ENCODE measurements at regions not wholly inside any gene's neighbourhood (a gene's known extent, or its start where the extent isn't known, plus 50 kb on each side); places are given as distances from the start of the nearest gene placed in this dataset.

DNA sequence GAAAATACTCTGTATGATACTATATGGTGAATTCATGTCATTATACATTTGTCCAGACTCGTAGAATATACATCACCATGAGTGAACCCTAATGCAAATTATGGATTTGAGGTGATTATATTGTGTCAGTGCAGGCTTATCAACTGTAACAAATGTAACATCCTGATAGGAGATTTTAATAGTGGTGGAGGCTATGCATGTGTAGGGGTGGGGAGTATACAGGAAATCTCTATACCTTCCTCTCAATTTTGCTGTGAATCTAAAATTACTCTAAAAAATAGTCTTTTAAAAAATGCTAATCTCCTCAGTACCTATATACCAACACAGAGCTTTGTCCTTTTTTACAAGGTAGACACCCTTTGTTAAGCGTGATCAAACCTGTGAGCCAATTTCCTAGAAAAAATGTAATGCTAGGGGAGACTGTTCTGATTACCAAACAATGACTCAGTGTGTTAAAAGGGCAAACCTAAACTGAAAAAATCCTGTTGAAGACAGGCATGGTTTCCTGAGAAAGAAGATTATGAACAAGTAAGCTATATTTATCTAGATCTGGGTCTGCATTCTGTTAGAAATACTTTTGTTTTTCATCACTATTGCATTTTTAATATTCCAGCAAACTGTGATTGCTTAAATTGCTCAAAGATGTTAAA lies 170.9 kb downstream of the DUSP6 start:
- no peak for DNase-seq

DNA sequence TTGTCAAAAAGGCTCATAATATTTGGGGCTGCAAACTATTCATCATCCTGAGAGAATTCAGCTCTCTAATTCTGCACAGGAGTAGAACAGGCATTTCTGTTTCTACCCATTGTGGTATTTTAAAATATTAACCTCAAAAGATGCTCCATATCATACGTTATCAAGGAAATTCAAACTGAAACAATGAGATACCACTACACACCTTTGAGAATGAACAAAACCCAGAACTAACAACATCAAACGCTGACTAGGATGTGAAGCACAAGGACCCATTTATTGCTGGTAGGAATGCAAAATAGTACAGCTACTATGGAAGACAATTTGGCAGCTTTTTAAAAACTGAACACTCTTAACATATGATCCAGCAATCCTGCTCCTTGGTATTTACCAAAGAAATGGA lies 171.8 kb downstream of the DUSP6 start:
- DNase-seq: no peak

DNA sequence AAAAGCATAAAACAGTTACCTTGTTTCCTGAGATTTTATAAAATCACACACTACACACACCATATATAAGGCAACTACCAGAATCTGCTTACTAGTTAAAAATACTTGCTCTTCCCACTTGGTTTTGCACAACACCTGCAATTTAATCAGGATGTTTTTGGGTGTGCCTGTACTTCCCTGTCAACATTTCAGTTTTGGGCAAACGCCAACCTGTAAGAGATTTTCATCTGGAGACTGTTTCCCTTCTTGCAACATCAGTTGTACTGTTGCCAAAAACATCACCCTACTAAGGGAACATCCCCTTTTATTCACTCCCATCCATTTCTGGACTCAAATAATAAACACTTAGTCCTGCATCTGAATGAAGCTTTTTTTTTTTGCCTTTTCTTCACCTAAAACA lies 172.3 kb downstream of the DUSP6 start:
- DNase-seq: no peak

DNA sequence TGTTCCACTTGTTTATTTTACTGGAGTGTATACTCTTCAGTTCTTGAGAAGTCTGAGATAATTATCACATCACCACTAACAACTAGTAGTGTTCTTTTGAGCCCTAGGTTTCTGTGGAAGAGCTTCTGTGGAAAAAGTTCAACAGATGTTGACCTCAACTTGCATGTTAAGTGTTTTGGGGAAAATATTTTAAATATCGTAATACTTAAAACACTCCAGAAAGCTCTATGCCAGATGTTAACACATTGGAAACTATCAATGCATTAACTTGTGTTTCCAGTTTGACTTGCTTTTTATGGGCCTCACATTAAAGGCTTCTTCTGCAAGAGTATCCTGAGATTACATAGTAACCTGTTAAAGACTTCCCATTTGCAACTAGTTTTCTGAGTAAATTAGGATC lies 173.1 kb downstream of the DUSP6 start:
- DNase-seq: no peak

DNA sequence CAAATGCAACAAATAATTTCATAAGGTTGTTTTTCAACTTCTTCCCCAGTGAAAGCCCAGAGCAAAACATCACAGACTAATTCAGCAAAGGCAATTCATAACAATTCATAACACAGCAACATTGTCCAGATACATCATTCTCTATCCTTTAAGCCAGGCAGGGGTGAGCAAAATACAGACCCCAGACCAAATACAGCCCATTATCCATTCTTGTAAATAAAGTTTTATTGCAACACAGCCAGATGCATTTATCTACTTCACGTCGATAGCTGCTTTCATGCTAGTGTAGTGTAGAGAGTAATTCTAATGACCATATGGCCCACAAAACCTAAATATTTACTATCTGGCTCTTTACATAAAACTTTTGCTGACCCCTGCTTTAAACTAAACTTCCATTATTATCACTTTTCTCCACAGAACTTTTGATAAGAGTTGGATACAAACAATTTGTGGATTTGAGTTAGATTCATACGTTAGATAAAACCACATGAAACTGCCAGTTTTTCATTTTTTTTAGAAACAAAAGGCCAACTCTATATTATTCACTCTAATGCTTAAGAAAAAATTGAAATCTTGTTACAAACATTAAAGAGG lies 174.4 kb downstream of the DUSP6 start:
- DNase-seq: no peak

DNA sequence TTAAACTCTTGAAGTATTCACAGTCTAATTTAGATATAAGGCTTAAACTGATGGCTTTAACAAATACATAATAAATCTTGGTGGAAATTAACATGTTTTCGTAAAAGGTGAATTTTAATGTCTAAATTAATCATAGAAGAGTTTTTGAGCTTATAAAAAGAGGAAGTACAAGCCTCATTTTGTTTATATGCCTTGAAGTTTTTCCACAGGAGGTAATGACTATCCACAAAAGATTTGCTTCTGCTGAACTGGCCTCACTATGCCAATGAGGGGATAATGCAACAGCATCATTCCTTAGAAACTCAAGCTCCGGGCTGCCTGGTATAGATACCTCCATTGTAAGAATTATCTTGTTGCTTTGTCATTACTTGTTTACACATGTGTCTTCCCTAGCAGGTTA lies 175.6 kb downstream of the DUSP6 start:
- DNase-seq: no peak

DNA sequence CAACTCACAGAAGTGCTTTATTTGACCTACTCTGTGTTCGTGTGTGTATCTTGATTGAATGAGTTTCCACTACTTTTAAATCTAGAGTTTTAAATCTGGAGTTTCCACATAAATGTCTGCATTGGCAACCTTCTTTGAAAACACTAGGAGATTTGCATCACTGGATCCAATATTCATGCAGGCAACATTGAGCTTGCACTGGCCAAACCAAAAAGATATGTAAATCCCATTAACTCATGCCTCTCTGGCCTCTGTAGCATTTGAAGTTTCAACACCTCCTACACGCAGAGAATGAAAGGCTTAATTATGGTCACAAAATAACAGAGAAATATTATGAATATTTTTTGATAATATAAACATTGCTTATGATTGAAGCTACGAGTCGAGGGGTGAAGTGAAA lies 178.6 kb downstream of the DUSP6 start:
- DNase-seq: no peak

DNA sequence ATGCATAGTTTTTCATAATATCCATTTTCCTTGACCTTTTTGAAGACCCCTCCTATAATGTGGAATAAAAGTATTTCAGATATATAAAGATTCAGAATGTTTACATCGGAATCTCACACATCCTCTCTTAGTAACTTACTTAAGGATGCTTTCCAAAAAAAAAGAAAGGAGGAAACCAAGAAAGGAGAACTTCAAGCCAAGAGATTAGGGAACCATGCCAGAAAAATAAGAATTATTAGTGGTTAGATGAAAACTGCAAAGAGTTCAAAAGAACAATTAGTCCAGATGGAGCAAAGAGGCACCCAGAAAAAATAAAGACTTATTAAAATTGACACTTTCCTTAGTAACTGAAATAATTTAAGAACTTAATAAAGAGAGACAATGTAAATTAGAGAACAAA lies 179.2 kb downstream of the DUSP6 start:
- no peak for DNase-seq

DNA sequence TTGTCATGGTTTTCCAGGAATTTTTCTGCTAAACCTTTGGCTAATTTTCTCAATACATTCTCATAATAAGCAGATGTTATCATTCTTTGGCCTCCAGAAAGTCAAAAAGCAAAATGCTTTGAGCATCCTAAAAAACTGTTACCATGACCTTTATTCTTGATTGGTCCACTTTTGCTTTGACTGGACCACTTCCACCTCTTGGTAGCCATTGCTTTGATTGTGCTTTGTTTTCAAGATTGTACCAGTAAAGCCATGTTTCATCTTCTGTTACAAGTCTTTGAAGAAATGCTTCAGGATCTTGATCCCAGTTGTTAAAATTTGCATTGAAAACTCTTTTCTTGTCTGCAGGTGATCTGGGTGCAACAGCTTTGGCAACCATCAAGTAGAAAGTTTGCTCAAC lies 180.1 kb downstream of the DUSP6 start:
- DNase-seq: no peak

DNA sequence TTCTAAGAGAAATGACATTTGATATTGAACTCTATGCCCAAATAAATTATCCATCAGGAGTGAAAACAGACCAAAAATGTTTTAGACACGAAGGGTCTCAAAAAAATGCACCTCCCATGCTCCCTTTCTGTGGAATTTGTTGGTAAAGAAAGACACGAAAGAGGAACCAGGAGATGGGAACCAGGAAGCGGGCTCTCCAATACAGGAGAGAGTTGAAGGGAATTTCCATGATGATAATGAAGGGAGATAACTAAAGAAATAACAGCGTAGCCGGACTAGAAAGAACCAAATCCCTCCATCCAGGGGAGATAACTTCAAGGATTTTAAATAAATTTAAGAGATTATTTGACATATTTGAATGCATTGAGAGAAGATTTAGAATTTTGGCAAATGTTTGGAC lies 183.0 kb downstream of the DUSP6 start:
- no peak for DNase-seq

DNA sequence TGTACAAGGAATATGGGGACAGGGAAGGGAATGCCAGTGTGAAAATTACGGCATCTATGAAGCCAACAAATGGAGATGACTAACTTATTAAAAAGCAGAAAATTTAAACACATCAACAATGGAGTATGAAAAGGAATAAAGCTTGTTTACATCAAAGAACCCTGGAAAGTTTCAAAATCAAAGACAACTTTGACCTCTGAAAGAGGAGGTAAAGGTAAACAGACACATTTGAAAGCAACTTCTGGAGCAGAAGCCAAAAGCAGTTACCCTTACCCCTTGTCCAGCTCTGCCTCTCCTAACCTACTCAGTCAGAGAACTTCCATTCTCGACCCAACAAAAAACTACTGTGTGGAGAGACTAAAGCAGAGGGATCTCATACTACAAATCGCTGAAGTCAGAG lies 184.3 kb downstream of the DUSP6 start:
- no peak for DNase-seq

DNA sequence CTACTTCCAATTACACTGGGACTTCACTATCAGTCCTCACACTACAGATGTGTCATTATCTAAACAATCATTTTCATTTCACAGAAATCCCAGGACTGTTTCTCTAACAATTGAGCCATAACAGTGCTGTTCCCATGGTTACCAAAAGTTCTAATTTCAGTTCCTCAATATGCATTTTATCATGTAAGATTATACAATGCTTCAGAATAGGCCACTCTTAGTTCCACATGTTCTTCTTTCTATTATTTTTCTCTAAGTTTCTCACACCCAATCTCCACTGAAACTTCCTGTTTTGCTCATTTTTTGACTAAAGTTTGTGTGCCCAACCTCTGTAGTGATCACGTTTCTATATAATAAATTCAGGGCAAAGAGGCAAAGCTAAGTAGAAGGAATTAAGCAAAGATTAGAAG lies 185.8 kb downstream of the DUSP6 start:
- no peak for DNase-seq

DNA sequence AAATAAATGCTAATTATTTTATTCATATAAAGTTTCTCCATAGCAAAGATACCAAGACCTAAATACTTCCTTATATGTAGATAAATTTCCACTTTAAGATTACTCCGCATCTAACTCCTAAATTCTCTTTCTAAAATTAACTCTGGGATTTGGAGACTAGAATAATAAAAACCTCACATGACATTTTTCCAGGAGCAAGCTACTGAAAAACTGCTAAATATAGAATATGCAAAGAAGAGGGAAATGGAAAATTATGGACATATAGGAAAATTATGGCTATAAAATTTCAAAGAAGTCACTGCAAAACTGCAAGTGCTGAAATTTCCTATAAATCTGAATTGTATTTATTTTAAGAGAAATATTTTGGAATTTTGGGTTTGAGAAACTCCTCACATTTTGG lies 186.2 kb downstream of the DUSP6 start:
- DNase-seq: no peak

DNA sequence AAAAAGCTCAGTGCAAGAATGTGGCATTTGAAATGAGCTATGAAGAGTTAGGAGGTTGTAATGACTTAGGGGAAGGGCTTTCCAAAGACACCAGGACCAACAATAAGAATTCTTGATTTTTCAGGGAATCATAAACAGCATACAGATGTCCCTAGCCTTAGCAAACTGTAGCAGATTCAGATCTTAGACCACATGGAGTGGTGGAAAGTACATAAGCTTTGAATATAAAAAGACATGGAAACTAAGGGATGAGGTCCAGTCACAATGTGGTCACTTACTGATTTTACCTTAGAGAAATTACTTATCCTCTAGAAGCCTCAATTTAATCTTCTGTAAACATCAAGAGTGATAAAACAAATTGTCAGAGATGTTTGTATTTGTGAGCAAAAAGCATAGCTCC lies 186.6 kb downstream of the DUSP6 start:
- no peak for DNase-seq

DNA sequence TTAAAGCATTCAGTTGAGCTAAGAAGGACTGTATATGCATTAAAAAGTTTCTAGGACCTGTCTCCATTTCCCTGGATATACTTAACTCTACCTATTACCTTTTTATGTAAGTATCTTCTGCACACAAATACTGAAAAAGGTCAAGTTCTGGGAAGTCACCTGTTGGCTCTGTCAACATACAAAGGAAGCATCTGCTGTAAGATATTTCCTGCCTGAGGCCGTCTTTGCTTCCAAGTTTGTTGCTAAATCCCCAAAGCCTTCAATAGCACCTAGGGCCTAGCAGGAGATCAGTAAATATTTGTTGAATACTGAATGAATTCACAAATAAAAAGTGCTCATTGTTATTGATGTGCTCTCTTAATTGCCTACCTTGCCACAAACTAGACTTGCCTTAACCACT lies 188.4 kb downstream of the DUSP6 start:
- no peak for DNase-seq

DNA sequence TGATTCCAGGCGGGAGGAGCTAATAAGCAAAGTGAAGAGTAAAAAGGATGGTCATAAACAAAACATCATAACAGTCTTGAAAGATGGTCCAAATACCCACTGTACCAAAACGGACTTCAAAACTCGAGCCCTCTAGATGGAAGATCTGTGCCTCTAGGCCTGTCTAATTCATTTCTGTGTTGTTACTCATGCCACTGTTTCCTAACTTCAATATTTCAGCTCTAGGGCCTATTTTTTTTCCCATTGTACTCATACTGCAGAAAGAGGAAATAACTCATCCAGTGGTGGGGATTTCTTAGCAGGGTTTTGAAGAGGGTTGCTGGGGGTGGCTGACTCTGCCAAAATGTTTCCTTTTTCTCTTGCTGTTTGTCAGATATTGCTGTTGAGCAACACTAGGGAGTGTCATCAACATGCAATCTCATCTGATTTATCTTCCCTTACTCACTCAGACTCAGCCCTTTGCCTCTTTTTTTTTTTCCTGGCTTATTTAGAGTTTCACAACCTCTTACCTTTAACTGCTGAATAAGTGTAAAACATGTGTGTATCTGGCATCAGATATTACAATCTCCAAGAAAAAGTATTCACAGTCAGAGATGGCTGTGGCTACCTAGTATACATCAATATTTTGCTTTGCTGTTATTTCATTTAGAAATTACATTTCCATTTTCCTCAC lies 189.6 kb downstream of the DUSP6 start:
- DNase-seq: no peak

DNA sequence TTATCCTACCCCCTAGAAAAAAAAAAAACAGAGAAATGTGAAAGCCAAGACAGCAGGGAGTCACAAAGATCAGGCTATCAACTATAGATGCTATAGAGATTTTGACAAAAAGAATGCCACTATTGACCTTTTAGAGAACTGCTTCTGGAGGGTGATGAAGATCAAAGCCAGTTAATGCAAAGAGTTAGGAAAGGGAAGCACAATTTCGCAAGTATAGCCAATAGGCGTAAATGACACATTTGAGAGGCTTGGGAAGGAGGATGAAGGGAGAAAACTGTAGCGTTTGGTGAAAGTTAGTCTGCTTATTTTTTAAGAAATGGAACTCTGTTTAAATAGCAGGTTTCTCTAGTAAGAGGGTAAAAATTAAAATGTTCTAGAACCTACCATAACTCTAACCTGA lies 190.7 kb downstream of the DUSP6 start:
- no peak for DNase-seq

DNA sequence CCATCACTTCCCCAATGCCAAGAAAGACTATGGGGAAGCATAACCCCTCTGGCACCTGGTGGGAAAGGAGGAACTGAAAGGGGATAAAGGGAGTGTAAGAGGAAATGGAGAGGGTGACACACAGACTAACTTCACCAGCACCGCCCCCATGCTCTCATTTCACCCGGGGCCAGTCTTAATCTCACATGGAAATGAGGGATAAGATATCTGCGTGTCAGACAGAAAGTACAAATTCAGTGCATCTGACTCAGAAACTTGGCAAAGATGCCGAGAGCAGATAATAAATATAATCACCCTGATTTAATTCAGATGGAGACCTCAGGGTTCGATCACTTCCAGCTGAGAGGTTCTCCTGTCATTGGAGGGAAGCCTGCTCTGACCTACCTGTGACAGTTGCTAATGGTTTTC lies 191.6 kb downstream of the DUSP6 start:
- DNase-seq: no peak

DNA sequence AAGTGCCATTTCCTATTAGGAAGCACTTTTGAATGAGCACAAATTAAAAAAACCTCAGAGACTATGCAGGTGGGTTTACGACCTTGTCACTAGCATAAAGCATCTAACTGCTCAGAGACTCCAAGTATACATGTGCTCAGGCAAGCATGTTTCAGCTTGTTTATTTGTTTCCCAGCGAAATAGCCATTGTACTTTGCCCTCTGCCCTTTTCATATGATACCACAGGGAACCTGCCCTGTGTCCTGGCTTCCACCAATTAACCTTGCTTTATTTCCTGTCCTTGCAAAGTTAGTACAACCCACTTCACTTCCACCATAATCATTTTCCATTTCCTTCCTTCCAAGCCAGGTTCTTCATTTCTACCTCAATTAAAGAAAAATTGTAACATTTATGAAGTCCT lies 194.9 kb downstream of the DUSP6 start:
- no peak for DNase-seq

DNA sequence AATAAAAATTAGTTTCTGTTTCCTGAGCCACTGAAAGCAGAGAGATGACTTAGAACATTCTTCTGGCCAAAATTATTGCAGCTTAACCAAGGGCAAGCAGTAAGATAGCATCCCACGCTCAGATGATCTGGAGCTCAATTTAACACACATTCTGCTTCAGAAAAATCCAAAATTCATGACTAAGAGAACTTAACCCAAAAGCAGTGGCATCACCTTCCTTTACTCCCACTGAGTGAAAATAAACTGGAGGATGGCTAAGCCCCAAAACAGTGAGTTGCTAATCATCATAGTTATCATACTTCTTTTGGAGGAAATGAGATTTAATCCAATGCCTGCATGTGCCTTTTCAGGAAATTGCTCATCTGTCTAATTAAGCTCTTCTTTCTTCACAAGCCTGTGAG lies 195.4 kb downstream of the DUSP6 start:
- no peak for DNase-seq

DNA sequence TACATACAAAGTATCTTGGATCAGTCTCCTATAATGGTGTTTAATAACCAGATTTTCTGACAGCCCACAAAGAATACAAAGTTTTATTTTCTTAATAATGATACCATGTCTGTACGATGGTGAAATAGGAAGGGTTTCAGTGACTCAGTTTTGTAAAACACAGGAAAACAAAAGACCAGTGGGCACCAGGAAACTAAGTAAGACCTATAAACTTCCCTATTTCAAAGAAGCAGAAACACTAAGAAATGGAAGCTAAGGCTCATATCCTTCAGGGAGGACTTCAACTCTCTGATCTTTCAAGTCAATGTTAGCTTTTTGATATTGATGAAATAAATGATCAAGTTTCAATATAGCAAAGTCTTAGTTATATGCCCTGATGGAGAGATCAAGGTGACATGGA lies 196.0 kb downstream of the DUSP6 start:
- no peak for DNase-seq

DNA sequence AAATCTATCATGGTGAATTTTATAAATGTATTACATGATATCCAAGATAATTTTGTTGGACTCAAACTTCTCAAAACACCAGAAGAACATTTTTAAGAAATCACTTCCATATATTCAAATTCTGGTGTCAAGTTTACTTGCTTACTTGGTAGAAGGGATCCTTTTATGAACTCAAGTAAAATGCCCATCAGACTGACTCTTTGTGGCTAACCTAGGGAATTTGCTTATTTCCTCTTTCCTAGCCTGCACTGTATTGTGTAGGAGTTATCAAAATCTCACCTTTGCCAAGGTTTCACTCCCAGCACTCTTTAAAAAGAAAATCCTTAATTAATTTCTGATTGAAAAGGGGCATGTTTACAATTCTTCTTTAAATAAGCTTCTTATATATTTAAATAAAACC lies 196.5 kb downstream of the DUSP6 start:
- no peak for DNase-seq

DNA sequence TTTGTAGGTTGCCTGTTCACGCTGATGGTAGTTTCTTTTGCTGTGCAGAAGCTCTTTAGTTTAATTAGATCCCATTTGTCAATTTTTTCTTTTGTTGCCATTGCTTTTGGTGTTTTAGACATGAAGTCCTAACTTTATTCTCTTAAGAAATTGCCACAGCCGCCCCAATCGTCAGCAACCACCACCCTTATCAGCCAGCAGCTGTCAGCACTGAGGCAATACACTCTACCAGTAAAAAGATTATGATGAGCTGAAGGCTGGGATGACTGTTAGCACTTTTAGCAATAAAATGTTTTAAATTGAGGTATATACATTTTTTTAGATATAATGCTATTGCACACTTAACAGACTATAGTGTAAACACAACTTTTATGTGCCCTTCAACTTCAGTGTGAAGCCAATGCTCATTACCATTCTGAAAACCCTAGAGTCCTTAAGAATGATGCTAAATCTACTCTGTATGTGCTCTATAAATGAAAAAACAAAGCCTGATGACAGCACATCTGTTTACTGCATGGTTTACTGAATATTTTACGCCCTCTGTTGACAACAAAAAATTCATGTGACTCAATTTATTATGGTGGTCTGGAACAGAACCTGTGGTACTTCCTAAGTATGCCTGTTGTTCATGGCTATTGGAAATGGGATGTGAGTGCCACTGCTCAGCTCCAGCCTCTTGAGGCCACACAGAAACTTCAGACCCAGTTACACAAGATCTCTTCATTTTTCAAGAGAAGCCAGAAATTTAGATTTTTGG lies 197.4 kb downstream of the DUSP6 start:
- DNase-seq: no peak

DNA sequence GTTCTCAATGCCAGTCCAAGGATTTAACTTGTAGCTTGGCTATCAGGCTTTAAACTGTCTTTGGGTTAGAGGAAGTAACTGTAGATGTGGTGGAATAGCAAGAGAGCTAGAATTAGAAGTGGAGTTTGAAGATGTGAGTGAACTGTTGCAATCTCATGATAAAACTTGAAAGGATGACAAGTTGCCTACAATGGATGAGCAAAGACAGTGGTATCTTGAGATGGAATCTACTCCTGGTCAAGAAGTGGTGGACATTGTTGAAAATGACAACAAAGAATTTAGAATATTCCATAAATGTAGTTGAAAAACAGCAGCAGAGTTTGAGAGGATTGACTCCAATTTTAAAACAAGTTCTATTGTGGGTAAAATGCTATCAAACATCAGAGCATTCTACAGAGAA lies 199.0 kb downstream of the DUSP6 start:
- no peak for DNase-seq

Data from activated naive CD4-positive, alpha-beta T cell (primary cell).